ENCODE measurements at regions not wholly inside any gene's neighbourhood (a gene's known extent, or its start where the extent isn't known, plus 50 kb on each side); places are given as distances from the start of the nearest gene placed in this dataset.

- Histone ChIP-seq H3K79me1 (ENCODE audit: low read depth, low read length) (no peaks in the 10 kb centered on the region), H3K23me2 (ENCODE audit: low read depth, low read length) (no peaks in the 10 kb centered on the region), H2BK5ac (ENCODE audit: low read depth, low read length) (no peak overlapping the region), H4K5ac (ENCODE audit: insufficient read length, low read depth, low read length) (no peak overlapping the region), H3K14ac (ENCODE audit: insufficient read length) (no peak overlapping the region), H3K9me3 (ENCODE audit: insufficient read depth in 2 of 2, low read depth in 1 of 2, low read length in 1 of 2) (peaks cover 2 to 7% of the 10 kb centered on the region in 2 experiments; a peak in 1 of 4 replicates), H4K20me1 (replicated peaks in 1 of 2; ENCODE audit: control insufficient read depth in 1 of 2, insufficient read depth in 2 of 2, low read length in 2 of 2) (no peaks in the 10 kb centered on the region), H3K4me1 (replicated peaks in 1 of 4; ENCODE audit: control insufficient read depth in 3 of 4, insufficient read depth in 4 of 4, low read length in 3 of 4) (no peaks in the 10 kb centered on the region), H3K18ac (ENCODE audit: extremely low read depth, low read length) (no peak overlapping the region), H2AK5ac (ENCODE audit: low read depth, low read length) (no peak overlapping the region), H2BK120ac (replicated peaks; ENCODE audit: low read depth, low read length) (no peak overlapping the region), H3K4me2 (ENCODE audit: insufficient read depth in 1 of 2, low read depth in 2 of 2, low read length in 2 of 2) (no peak overlapping the region), H2BK15ac (ENCODE audit: low read length) (no peak overlapping the region), H3K23ac (ENCODE audit: insufficient read length) (no peak overlapping the region), H4K8ac (ENCODE audit: extremely low read depth, insufficient read depth, low read length) (no peak overlapping the region), H3K9ac (replicated peaks in 1 of 4; ENCODE audit: extremely low read depth in 1 of 4, low read depth in 3 of 4, low read length in 3 of 4) (no peak overlapping the region), H3K56ac (replicated peaks; ENCODE audit: insufficient read length, low read depth, low read length) (no peak overlapping the region), H3K36me3 (ENCODE audit: control insufficient read depth in 2 of 4, insufficient read depth in 4 of 4, low read length in 3 of 4) (no peaks in the 10 kb centered on the region), H2BK12ac (ENCODE audit: low read depth, low read length) (no peak overlapping the region), H3K4me3 (ENCODE audit: extremely low read depth in 1 of 4, insufficient read depth in 2 of 4, low read depth in 3 of 4, low read length in 4 of 4) (no peak overlapping the region), H3K4ac (replicated peaks; ENCODE audit: insufficient read length, low read depth, low read length) (no peak overlapping the region), H4K91ac (replicated peaks; ENCODE audit: insufficient read length, low read length) (no peak overlapping the region), H2BK20ac (ENCODE audit: low read length) (no peak overlapping the region), H2AFZ (ENCODE audit: low read length) (no peak overlapping the region), H3K27me3 (replicated peaks in 1 of 4; ENCODE audit: control insufficient read depth in 3 of 4, extremely low read depth in 1 of 4, insufficient read depth in 3 of 4, low read length in 3 of 4) (no peaks in the 10 kb centered on the region), H3K79me2 (ENCODE audit: control insufficient read depth in 1 of 2, insufficient read depth in 2 of 2, low read length in 2 of 2) (no peaks in the 10 kb centered on the region), H3K27ac (ENCODE audit: low read depth, low read length) (no peak overlapping the region)
- FAIRE-seq (no peak), DNase-seq (ENCODE audit: low read depth in 1 of 2, low spot score in 2 of 2) (no peak)
- POLR2A ChIA-PET (ENCODE audit: partially characterized antibody), result no interaction called here
- no peak for TF ChIP-seq SIRT6 (IDR thresholded peaks at IDR 0.05; ENCODE audit: low read length)
- TF ChIP-seq SP4 (IDR thresholded peaks at IDR 0.05; ENCODE audit: low read length), result no peak
- CTCF ChIA-PET (ENCODE audit: partially characterized antibody), result no interaction called here
- WGBS, 2 experiments (ENCODE audit: extremely low coverage in 1 of 2, insufficient coverage in 1 of 2, insufficient read length in 1 of 2, insufficient replicate concordance in 2 of 2, low coverage in 1 of 2, low lambda C conversion rate in 2 of 2, missing lambda C conversion rate in 1 of 2), result 42% methylated on average over 3 of the region's 3 CpGs; no CpG with 5 or more reads in 1 of the 2 experiments
Measured at GRCh38 chr2:2887772-2888387, 489.7 kb downstream of the EIPR1 start.

All from H1 (cell line).